Ectodermal cell (in vitro differentiated cells): ENCODE measurements at regions not wholly inside any gene's neighbourhood (a gene's known extent, or its start where the extent isn't known, plus 50 kb on each side); places are given as distances from the start of the nearest gene placed in this dataset.
"Not testable (repeated sequence)": the region's sequence is repeated elsewhere in the genome, so short reads cannot be mapped to it uniquely, and the experiment has no call there.

ENCODE experiments used
- H3K27ac ChIP-seq: 2 replicates; pipeline ENCODE4 v1.7.0; 2013; ENCODE audit warnings: mild to moderate bottlenecking, low read depth, low read length; ENCODE audit not compliant: insufficient read depth, poor library complexity, severe bottlenecking
- H3K27me3 ChIP-seq: 2 replicates; pipeline ENCODE4 v1.7.0; 2013; ENCODE audit warnings: mild to moderate bottlenecking, low read length; ENCODE audit not compliant: insufficient read depth, control insufficient read depth, poor library complexity, severe bottlenecking
- H3K36me3 ChIP-seq: one replicate; pipeline ENCODE4 v1.7.0; 2013; ENCODE audit warnings: low read length; ENCODE audit not compliant: control insufficient read depth, insufficient read depth
- H3K4me1 ChIP-seq: one replicate; pipeline ENCODE4 v1.7.0; 2013; ENCODE audit warnings: low read length; ENCODE audit not compliant: control insufficient read depth, insufficient read depth
- H3K4me3 ChIP-seq: 2 replicates; pipeline ENCODE4 v1.7.0; 2013; ENCODE audit warnings: low read depth, low read length, control low read depth; ENCODE audit not compliant: insufficient read depth
- H3K9me3 ChIP-seq: 2 replicates; pipeline ENCODE4 v1.7.0; 2013; ENCODE audit warnings: mild to moderate bottlenecking, low read length, moderate library complexity; ENCODE audit not compliant: control insufficient read depth
- WGBS, 2 experiments: methylation state at CpG; one replicate each; pipeline ENCODE4 v1.1.7; 2013; ENCODE audit warnings: missing lambda C conversion rate in 2 of 2; 5-methylcytosine and 5-hydroxymethylcytosine counted together

GRCh38 chr15:66884115-66884622 is 181.2 kb upstream of the SMAD3 start:
- Histone ChIP-seq H3K4me1 (peaks cover 12% of the 10 kb centered on the region), H3K27me3 (no peaks in the 10 kb centered on the region), H3K27ac (peak overlapping the region; percentile 89), H3K4me3 (no peak overlapping the region), H3K9me3 (peaks cover 3% of the 10 kb centered on the region), H3K36me3 (no peaks in the 10 kb centered on the region)
- 88 to 89% methylated on average over 8 of the region's 8 CpGs for WGBS, 2 experiments

GRCh38 chr15:66884661-66885237 is 180.7 kb upstream of the SMAD3 start:
- H3K36me3 ChIP-seq, result no peaks in the 10 kb centered on the region
- 95 to 97% methylated on average over 6 to 7 of the region's 8 CpGs for WGBS, 2 experiments
- H3K9me3 ChIP-seq, result peaks cover 3% of the 10 kb centered on the region
- no peak overlapping the region for H3K4me3 ChIP-seq
- no peaks in the 10 kb centered on the region for H3K27me3 ChIP-seq
- peaks cover 12% of the 10 kb centered on the region for H3K4me1 ChIP-seq
- H3K27ac ChIP-seq, result no peak overlapping the region

GRCh38 chr15:66885281-66885915 is 180.0 kb upstream of the SMAD3 start:
- Histone ChIP-seq H3K27ac (no peak overlapping the region), H3K4me3 (no peak overlapping the region), H3K4me1 (peaks cover 12% of the 10 kb centered on the region), H3K27me3 (no peaks in the 10 kb centered on the region), H3K9me3 (peaks cover 3% of the 10 kb centered on the region), H3K36me3 (no peaks in the 10 kb centered on the region)
- 94 to 95% methylated on average over 5 of the region's 5 CpGs for WGBS, 2 experiments

GRCh38 chr15:66886241-66886675 is 179.1 kb upstream of the SMAD3 start:
- Histone ChIP-seq H3K27me3 (no peaks in the 10 kb centered on the region), H3K9me3 (peaks cover 3% of the 10 kb centered on the region), H3K36me3 (no peaks in the 10 kb centered on the region), H3K27ac (no peak overlapping the region), H3K4me1 (peaks cover 12% of the 10 kb centered on the region), H3K4me3 (no peak overlapping the region)
- WGBS, 2 experiments, result 89 to 91% methylated on average over 7 to 9 of the region's 9 CpGs

GRCh38 chr15:66886686-66887273 is 178.6 kb upstream of the SMAD3 start:
- H3K27ac ChIP-seq, result no peak overlapping the region
- peaks cover 12% of the 10 kb centered on the region for H3K4me1 ChIP-seq
- no peaks in the 10 kb centered on the region for H3K27me3 ChIP-seq
- H3K4me3 ChIP-seq, result no peak overlapping the region
- H3K36me3 ChIP-seq, result no peaks in the 10 kb centered on the region
- WGBS, 2 experiments, result 94 to 95% methylated on average over 7 of the region's 7 CpGs
- H3K9me3 ChIP-seq, result peaks cover 3% of the 10 kb centered on the region

- not testable (repeated sequence) for H3K9me3 ChIP-seq, H3K4me1 ChIP-seq, H3K27ac ChIP-seq
Observed at GRCh38 chr15:66889298-66889697, 176.1 kb upstream of the SMAD3 start.

GRCh38 chr15:66891776-66892175 is 173.6 kb upstream of the SMAD3 start:
- Histone ChIP-seq H3K27ac (no peak overlapping the region), H3K4me3 (no peak overlapping the region), H3K36me3 (no peaks in the 10 kb centered on the region), H3K4me1 (no peaks in the 10 kb centered on the region), H3K9me3 (peaks cover 3% of the 10 kb centered on the region), H3K27me3 (no peaks in the 10 kb centered on the region)
- WGBS, 2 experiments, result 92 to 100% methylated on average over 1 to 2 of the region's 2 CpGs

More at GRCh38 chr15:66889298-66889697, 176.1 kb upstream of the SMAD3 start:
- H3K27me3 ChIP-seq, H3K36me3 ChIP-seq, H3K4me3 ChIP-seq: not testable (repeated sequence)

GRCh38 chr15:66893294-66893693 is 172.1 kb upstream of the SMAD3 start:
- no peaks in the 10 kb centered on the region for H3K36me3 ChIP-seq
- H3K27ac ChIP-seq, result no peak overlapping the region
- 91 to 96% methylated on average over 4 of the region's 4 CpGs for WGBS, 2 experiments
- peaks cover 3% of the 10 kb centered on the region for H3K9me3 ChIP-seq
- no peak overlapping the region for H3K4me3 ChIP-seq
- no peaks in the 10 kb centered on the region for H3K27me3 ChIP-seq
- no peaks in the 10 kb centered on the region for H3K4me1 ChIP-seq

GRCh38 chr15:66894363-66894762 is 171.0 kb upstream of the SMAD3 start:
- H3K27me3 ChIP-seq, result no peaks in the 10 kb centered on the region
- peaks cover 4% of the 10 kb centered on the region for H3K4me1 ChIP-seq
- no peak overlapping the region for H3K27ac ChIP-seq
- H3K36me3 ChIP-seq, result no peaks in the 10 kb centered on the region
- no peak overlapping the region for H3K4me3 ChIP-seq
- 94 to 95% methylated on average over 5 of the region's 5 CpGs for WGBS, 2 experiments
- H3K9me3 ChIP-seq, result no peaks in the 10 kb centered on the region

GRCh38 chr15:66894986-66895780 is 170.2 kb upstream of the SMAD3 start:
- WGBS, 2 experiments, result 70 to 72% methylated on average over 4 of the region's 4 CpGs
- Histone ChIP-seq H3K4me3 (no peak overlapping the region), H3K27ac (no peak overlapping the region), H3K36me3 (no peaks in the 10 kb centered on the region), H3K4me1 (peaks cover 4% of the 10 kb centered on the region), H3K9me3 (no peaks in the 10 kb centered on the region), H3K27me3 (no peaks in the 10 kb centered on the region)
